GM23338 (cell line): ENCODE measurements at regions not wholly inside any gene's neighbourhood (a gene's known extent, or its start where the extent isn't known, plus 50 kb on each side); places are given as distances from the start of the nearest gene placed in this dataset.

Source experiments
- ATAC-seq: fragments of 200-7000 bp; cut with Tn5 transposase; 3 replicates; pipeline ENCODE4 v1.9.1; 2020
- DNase-seq: peaks from one replicate; pipeline ENCODE4 v3.0.0-alpha.2; 2015; ENCODE audit warnings: low spot score
- H2AFZ ChIP-seq: fragments of 200-600 bp; sonication (generic); 2 replicates; pipeline ENCODE4 v1.8.0; 2016; ENCODE audit warnings: antibody characterized with exemption, mild to moderate bottlenecking, moderate library complexity
- H3F3A ChIP-seq: fragments of 200-600 bp; sonication (generic); replicated peaks from 2 replicates; pipeline ENCODE4 v1.8.0; 2017; ENCODE audit warnings: antibody characterized with exemption, mixed run types, low read depth
- H3K27ac ChIP-seq: fragments of 200-600 bp; sonication (generic); 2 replicates; pipeline ENCODE4 v1.6.1; 2016; ENCODE audit warnings: low read depth
- H3K27me3 ChIP-seq: fragments of 200-600 bp; sonication (generic); 2 replicates; pipeline ENCODE4 v1.8.0; 2016; ENCODE audit warnings: mild to moderate bottlenecking, mixed run types, moderate library complexity; ENCODE audit not compliant: insufficient read depth
- H3K36me3 ChIP-seq: fragments of 200-600 bp; sonication (generic); 2 replicates; pipeline ENCODE4 v1.8.0; 2016; ENCODE audit warnings: mild to moderate bottlenecking; ENCODE audit not compliant: insufficient read depth
- H3K4me1 ChIP-seq: fragments of 200-600 bp; sonication (generic); 2 replicates; pipeline ENCODE4 v1.8.0; 2016; ENCODE audit warnings: mild to moderate bottlenecking, moderate library complexity; ENCODE audit not compliant: insufficient read depth
- H3K4me2 ChIP-seq: fragments of 200-600 bp; sonication (generic); 2 replicates; pipeline ENCODE4 v1.7.1; 2017; ENCODE audit warnings: mixed run types
- H3K4me3 ChIP-seq: fragments of 200-600 bp; sonication (generic); 2 replicates; pipeline ENCODE4 v1.6.1; 2016; ENCODE audit warnings: mixed run types
- H3K79me2 ChIP-seq: fragments of 200-600 bp; sonication (generic); replicated peaks from 2 replicates; pipeline ENCODE4 v1.8.0; 2017; ENCODE audit warnings: mild to moderate bottlenecking; ENCODE audit not compliant: insufficient read depth
- H3K9me2 ChIP-seq: fragments of 200-600 bp; sonication (generic); 2 replicates; pipeline ENCODE4 v1.8.0; 2017; ENCODE audit not compliant: insufficient read depth
- H4K20me1 ChIP-seq: fragments of 200-600 bp; sonication (generic); replicated peaks from 2 replicates; pipeline ENCODE4 v1.8.0; 2017; ENCODE audit warnings: mild to moderate bottlenecking; ENCODE audit not compliant: insufficient read depth
- H3K27ac Mint-ChIP-seq: 2 replicates; pipeline ENCODE4 v1.8.0; 2020; ENCODE audit warnings: inconsistent platforms, mild to moderate bottlenecking, moderate library complexity, mixed read lengths
- H3K27me3 Mint-ChIP-seq: 3 replicates; pipeline ENCODE4 v1.8.0; 2022; ENCODE audit warnings: low read depth, mild to moderate bottlenecking, moderate library complexity, mixed read lengths, inconsistent platforms; ENCODE audit not compliant: insufficient read depth, poor library complexity
- H3K36me3 Mint-ChIP-seq: 3 replicates; pipeline ENCODE4 v1.8.0; 2021; ENCODE audit warnings: low read depth, mild to moderate bottlenecking, inconsistent platforms, moderate library complexity, mixed read lengths
- H3K4me1 Mint-ChIP-seq: 3 replicates; pipeline ENCODE4 v1.8.0; 2020; ENCODE audit warnings: mild to moderate bottlenecking, inconsistent platforms, mixed read lengths
- H3K4me3 Mint-ChIP-seq: 3 replicates; pipeline ENCODE4 v1.8.0; 2021; ENCODE audit warnings: moderate library complexity, mild to moderate bottlenecking, inconsistent platforms, mixed read lengths
- H3K9me3 Mint-ChIP-seq: 3 replicates; pipeline ENCODE4 v1.8.0; 2020; ENCODE audit warnings: moderate library complexity, mild to moderate bottlenecking, inconsistent platforms, mixed read lengths
- CREB1 ChIP-seq: fragments of 250-450 bp; sonication (Bioruptor Pico); IDR thresholded peaks from 2 replicates; pipeline ENCODE4 v1.5.0; 2020; ENCODE audit warnings: low read depth, mild to moderate bottlenecking, moderate library complexity
- NANOG ChIP-seq: IDR thresholded peaks from 2 replicates; pipeline ENCODE4 v1.6.1; 2016; ENCODE audit warnings: antibody characterized with exemption, borderline replicate concordance
- TF ChIP-seq, protein P1 (sequence below): fragments of 250-450 bp; sonication (Bioruptor Pico); IDR thresholded peaks from 2 replicates; pipeline ENCODE4 v1.5.0; 2020; ENCODE audit warnings: mild to moderate bottlenecking, moderate library complexity
- TF ChIP-seq, protein P2 (sequence below), 2 experiments: fragments of 200-600 bp in 1 of 2; sonication (generic) in 1 of 2; conservative IDR thresholded peaks; 2 replicates each; pipeline versions ENCODE4 v1.5.1 to v1.6.1; 2016 to 2017; ENCODE audit warnings: antibody characterized with exemption in 2 of 2, low read depth in 2 of 2, mild to moderate bottlenecking in 2 of 2, moderate library complexity in 1 of 2
- TF ChIP-seq, protein P3 (sequence below): IDR thresholded peaks from one replicate; pipeline ENCODE4 v1.6.1; 2018; ENCODE audit warnings: antibody characterized with exemption; ENCODE audit not compliant: unreplicated experiment

DNA sequence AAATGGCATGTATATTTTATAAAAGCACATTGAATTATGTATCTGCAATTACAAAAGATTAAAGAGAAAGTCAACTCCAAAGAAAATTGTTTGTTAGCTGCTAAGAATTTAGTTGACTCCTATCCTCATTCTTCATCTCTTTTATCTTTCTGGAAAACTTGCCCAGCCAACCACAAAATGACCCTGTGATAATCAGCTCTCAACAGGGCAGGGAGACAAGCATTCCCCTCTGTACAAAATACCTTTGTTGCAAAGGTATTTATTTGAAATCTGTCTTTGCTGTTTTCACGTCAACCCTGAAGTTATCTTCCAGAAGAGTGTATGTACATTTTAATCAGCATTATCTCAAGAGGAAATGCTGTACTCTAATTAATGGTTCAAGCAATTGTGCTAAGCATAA lies 191.1 kb upstream of the DDI1 start:
- no peaks in the 10 kb centered on the region for H3K36me3 ChIP-seq
- H3K9me3 Mint-ChIP-seq: no peaks in the 10 kb centered on the region
- no peaks in the 10 kb centered on the region for H3F3A ChIP-seq
- H2AFZ ChIP-seq: no peak overlapping the region
- peaks cover 3% of the 10 kb centered on the region; the same call in 2 of the 3 replicates for H3K4me1 Mint-ChIP-seq
- no peak overlapping the region for H3K27ac ChIP-seq
- no peak overlapping the region for H3K4me3 Mint-ChIP-seq
- no peaks in the 10 kb centered on the region for H3K4me1 ChIP-seq
- no peaks in the 10 kb centered on the region for H3K27me3 ChIP-seq
- TF ChIP-seq, protein P1, sequence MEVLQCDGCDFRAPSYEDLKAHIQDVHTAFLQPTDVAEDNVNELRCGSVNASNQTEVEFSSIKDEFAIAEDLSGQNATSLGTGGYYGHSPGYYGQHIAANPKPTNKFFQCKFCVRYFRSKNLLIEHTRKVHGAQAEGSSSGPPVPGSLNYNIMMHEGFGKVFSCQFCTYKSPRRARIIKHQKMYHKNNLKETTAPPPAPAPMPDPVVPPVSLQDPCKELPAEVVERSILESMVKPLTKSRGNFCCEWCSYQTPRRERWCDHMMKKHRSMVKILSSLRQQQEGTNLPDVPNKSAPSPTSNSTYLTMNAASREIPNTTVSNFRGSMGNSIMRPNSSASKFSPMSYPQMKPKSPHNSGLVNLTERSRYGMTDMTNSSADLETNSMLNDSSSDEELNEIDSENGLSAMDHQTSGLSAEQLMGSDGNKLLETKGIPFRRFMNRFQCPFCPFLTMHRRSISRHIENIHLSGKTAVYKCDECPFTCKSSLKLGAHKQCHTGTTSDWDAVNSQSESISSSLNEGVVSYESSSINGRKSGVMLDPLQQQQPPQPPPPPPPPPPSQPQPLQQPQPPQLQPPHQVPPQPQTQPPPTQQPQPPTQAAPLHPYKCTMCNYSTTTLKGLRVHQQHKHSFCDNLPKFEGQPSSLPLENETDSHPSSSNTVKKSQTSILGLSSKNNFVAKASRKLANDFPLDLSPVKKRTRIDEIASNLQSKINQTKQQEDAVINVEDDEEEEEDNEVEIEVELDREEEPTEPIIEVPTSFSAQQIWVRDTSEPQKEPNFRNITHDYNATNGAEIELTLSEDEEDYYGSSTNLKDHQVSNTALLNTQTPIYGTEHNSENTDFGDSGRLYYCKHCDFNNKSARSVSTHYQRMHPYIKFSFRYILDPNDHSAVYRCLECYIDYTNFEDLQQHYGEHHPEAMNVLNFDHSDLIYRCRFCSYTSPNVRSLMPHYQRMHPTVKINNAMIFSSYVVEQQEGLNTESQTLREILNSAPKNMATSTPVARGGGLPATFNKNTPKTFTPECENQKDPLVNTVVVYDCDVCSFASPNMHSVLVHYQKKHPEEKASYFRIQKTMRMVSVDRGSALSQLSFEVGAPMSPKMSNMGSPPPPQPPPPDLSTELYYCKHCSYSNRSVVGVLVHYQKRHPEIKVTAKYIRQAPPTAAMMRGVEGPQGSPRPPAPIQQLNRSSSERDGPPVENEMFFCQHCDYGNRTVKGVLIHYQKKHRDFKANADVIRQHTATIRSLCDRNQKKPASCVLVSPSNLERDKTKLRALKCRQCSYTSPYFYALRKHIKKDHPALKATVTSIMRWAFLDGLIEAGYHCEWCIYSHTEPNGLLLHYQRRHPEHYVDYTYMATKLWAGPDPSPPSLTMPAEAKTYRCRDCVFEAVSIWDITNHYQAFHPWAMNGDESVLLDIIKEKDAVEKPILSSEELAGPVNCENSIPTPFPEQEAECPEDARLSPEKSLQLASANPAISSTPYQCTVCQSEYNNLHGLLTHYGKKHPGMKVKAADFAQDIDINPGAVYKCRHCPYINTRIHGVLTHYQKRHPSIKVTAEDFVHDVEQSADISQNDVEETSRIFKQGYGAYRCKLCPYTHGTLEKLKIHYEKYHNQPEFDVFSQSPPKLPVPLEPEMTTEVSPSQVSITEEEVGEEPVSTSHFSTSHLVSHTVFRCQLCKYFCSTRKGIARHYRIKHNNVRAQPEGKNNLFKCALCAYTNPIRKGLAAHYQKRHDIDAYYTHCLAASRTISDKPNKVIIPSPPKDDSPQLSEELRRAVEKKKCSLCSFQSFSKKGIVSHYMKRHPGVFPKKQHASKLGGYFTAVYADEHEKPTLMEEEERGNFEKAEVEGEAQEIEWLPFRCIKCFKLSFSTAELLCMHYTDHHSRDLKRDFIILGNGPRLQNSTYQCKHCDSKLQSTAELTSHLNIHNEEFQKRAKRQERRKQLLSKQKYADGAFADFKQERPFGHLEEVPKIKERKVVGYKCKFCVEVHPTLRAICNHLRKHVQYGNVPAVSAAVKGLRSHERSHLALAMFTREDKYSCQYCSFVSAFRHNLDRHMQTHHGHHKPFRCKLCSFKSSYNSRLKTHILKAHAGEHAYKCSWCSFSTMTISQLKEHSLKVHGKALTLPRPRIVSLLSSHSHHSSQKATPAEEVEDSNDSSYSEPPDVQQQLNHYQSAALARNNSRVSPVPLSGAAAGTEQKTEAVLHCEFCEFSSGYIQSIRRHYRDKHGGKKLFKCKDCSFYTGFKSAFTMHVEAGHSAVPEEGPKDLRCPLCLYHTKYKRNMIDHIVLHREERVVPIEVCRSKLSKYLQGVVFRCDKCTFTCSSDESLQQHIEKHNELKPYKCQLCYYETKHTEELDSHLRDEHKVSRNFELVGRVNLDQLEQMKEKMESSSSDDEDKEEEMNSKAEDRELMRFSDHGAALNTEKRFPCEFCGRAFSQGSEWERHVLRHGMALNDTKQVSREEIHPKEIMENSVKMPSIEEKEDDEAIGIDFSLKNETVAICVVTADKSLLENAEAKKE (CRISPR knock-in tag): no peak
- TF ChIP-seq CREB1 (CRISPR knock-in tag): no peak
- no peak for TF ChIP-seq NANOG
- TF ChIP-seq, protein P2, sequence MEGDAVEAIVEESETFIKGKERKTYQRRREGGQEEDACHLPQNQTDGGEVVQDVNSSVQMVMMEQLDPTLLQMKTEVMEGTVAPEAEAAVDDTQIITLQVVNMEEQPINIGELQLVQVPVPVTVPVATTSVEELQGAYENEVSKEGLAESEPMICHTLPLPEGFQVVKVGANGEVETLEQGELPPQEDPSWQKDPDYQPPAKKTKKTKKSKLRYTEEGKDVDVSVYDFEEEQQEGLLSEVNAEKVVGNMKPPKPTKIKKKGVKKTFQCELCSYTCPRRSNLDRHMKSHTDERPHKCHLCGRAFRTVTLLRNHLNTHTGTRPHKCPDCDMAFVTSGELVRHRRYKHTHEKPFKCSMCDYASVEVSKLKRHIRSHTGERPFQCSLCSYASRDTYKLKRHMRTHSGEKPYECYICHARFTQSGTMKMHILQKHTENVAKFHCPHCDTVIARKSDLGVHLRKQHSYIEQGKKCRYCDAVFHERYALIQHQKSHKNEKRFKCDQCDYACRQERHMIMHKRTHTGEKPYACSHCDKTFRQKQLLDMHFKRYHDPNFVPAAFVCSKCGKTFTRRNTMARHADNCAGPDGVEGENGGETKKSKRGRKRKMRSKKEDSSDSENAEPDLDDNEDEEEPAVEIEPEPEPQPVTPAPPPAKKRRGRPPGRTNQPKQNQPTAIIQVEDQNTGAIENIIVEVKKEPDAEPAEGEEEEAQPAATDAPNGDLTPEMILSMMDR (conservative IDR thresholded peaks at IDR 0.05; ENCODE audit: low read depth in 2 of 2): no peak
- 0 out of 2 replicates have a peak, but pooled peaks cover 2% of the 10 kb centered on the region for H3K9me2 ChIP-seq
- no peaks in the 10 kb centered on the region for H3K79me2 ChIP-seq
- H3K4me3 ChIP-seq: no peak overlapping the region
- ATAC-seq (no peak), DNase-seq (no peak)
- no peak overlapping the region for H3K4me2 ChIP-seq
- H3K36me3 Mint-ChIP-seq: no peaks in the 10 kb centered on the region
- H3K27ac Mint-ChIP-seq: no peak overlapping the region
- no peaks in the 10 kb centered on the region for H3K27me3 Mint-ChIP-seq
- H4K20me1 ChIP-seq: no peaks in the 10 kb centered on the region

DNA sequence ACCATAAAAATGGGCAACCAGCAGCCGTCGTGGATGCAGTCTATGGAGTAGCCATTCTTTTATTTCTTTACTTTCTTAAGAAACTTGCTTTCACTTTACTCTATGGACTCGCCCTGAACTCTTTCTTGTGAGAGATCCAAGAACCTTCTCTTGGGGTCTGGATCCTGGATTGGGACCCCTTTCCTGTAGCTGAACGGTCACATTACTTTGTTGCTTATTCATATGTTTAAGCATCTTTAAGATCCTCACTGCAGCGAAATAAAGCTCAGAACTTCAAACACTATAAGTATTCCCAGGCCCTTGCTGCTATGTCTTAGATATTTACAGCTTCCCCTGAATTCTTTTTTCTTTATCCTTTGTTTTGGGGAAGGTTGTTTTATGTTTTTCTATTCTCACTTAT lies 187.8 kb upstream of the DDI1 start:
- H3K36me3 ChIP-seq: no peaks in the 10 kb centered on the region
- no peaks in the 10 kb centered on the region for H3F3A ChIP-seq
- no peak overlapping the region for H3K4me2 ChIP-seq
- no peak for DNase-seq
- H3K4me1 ChIP-seq: no peaks in the 10 kb centered on the region
- no peak for ATAC-seq
- Mint-ChIP-seq H3K27ac (no peak overlapping the region), H3K27me3 (no peaks in the 10 kb centered on the region), H3K4me3 (no peak overlapping the region), H3K36me3 (no peaks in the 10 kb centered on the region), H3K4me1 (peaks cover 3% of the 10 kb centered on the region; the same call in 2 of the 3 replicates), H3K9me3 (no peaks in the 10 kb centered on the region)
- H3K27me3 ChIP-seq: no peaks in the 10 kb centered on the region
- no peak overlapping the region for H3K27ac ChIP-seq
- no peaks in the 10 kb centered on the region for H4K20me1 ChIP-seq
- no peaks in the 10 kb centered on the region for H3K79me2 ChIP-seq
- H3K9me2 ChIP-seq: peaks cover 6% of the 10 kb centered on the region; the same call in 1 of the 2 replicates
- peak overlapping the region; percentile 59; the same call in 1 of the 2 replicates for H2AFZ ChIP-seq
- H3K4me3 ChIP-seq: no peak overlapping the region
- TF ChIP-seq, protein P3, sequence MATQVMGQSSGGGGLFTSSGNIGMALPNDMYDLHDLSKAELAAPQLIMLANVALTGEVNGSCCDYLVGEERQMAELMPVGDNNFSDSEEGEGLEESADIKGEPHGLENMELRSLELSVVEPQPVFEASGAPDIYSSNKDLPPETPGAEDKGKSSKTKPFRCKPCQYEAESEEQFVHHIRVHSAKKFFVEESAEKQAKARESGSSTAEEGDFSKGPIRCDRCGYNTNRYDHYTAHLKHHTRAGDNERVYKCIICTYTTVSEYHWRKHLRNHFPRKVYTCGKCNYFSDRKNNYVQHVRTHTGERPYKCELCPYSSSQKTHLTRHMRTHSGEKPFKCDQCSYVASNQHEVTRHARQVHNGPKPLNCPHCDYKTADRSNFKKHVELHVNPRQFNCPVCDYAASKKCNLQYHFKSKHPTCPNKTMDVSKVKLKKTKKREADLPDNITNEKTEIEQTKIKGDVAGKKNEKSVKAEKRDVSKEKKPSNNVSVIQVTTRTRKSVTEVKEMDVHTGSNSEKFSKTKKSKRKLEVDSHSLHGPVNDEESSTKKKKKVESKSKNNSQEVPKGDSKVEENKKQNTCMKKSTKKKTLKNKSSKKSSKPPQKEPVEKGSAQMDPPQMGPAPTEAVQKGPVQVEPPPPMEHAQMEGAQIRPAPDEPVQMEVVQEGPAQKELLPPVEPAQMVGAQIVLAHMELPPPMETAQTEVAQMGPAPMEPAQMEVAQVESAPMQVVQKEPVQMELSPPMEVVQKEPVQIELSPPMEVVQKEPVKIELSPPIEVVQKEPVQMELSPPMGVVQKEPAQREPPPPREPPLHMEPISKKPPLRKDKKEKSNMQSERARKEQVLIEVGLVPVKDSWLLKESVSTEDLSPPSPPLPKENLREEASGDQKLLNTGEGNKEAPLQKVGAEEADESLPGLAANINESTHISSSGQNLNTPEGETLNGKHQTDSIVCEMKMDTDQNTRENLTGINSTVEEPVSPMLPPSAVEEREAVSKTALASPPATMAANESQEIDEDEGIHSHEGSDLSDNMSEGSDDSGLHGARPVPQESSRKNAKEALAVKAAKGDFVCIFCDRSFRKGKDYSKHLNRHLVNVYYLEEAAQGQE: no peak
